ENCODE measurements at regions not wholly inside any gene's neighbourhood (a gene's known extent, or its start where the extent isn't known, plus 50 kb on each side); places are given as distances from the start of the nearest gene placed in this dataset.

- DNase-seq (ENCODE audit: low read depth in 1 of 2, low spot score in 1 of 2), result no peak
- no peak for TF ChIP-seq JUND (IDR thresholded peaks at IDR 0.05; ENCODE audit: low read depth)
- in situ Hi-C loops (cut with HindIII; ENCODE audit: low pct_unique_long_range_greater_than_20kb, low sequenced_read_pairs), result no loop called here
Measured at GRCh38 chr6:149170564-149171452, 146.7 kb upstream of the TAB2 start.

GRCh38 chr6:149173222-149173621 lies 144.3 kb upstream of the TAB2 start:
- in situ Hi-C loops (cut with HindIII; ENCODE audit: low pct_unique_long_range_greater_than_20kb, low sequenced_read_pairs), result no loop called here
- TF ChIP-seq JUND (IDR thresholded peaks at IDR 0.05; ENCODE audit: low read depth), result no peak
- DNase-seq (ENCODE audit: low read depth in 1 of 2, low spot score in 1 of 2), result no peak

GRCh38 chr6:149174962-149175361 lies 142.6 kb upstream of the TAB2 start:
- TF ChIP-seq JUND (IDR thresholded peaks at IDR 0.05; ENCODE audit: low read depth), result no peak
- no peak for DNase-seq (ENCODE audit: low read depth in 1 of 2, low spot score in 1 of 2)
- in situ Hi-C loops (cut with HindIII; ENCODE audit: low pct_unique_long_range_greater_than_20kb, low sequenced_read_pairs), result no loop called here

DNA sequence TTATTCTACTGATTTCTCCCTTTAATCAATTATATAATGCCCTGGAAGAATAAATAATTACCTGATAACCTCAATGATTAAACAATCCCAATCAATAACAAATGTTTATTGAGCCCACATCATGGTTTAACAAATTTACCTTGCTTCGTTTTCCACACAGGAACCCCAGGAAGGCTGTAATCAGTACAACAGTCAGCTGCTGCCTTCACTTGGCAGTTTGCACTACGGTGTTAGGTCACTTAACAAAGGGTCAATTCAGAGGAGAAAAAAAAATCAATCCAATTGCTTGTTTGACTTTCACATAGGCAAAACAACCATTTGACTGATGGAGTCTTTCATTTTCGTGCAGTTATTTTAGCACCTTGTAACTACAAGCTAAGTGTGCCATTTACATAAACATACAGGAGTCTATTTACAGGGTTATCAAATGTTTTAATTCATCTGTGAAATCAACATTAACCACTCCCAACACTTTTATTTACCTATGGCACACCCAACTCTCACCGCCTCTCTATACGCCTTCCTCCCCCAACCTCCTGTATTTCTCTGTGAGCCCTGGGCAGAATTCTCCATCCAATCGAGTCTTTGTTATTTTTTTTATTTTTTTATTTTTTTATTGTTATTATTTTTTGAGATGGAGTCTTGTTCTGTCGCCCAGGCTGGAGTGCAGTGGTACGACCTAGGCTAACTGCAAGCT lies 140.4 kb upstream of the TAB2 start:
- no peak for TF ChIP-seq JUND (IDR thresholded peaks at IDR 0.05; ENCODE audit: low read depth)
- in situ Hi-C loops (cut with HindIII; ENCODE audit: low pct_unique_long_range_greater_than_20kb, low sequenced_read_pairs), result no loop called here
- DNase-seq (ENCODE audit: low read depth in 1 of 2, low spot score in 1 of 2), result no peak

DNA sequence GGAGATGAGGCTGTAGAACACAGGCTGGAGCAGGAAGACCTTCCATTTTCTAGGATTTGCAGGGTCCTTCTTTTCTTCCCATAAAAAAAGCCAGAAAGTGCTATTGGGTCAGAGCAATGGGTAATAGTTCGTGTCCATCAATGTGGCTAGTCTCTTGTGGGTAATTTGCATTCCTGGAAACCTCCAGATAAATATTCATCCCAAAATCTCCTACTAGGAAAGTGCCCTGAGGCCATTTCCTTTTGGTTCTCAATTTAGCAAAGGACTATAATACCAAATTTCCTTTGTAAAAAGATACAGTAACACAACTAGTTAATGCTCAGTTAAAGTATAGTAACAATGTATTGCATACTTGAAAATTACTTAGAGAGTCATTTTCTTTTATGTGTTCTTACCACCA lies 138.1 kb upstream of the TAB2 start:
- TF ChIP-seq JUND (IDR thresholded peaks at IDR 0.05; ENCODE audit: low read depth), result no peak
- no peak for DNase-seq (ENCODE audit: low read depth in 1 of 2, low spot score in 1 of 2)
- in situ Hi-C loops (cut with HindIII; ENCODE audit: low pct_unique_long_range_greater_than_20kb, low sequenced_read_pairs), result no loop called here

DNA sequence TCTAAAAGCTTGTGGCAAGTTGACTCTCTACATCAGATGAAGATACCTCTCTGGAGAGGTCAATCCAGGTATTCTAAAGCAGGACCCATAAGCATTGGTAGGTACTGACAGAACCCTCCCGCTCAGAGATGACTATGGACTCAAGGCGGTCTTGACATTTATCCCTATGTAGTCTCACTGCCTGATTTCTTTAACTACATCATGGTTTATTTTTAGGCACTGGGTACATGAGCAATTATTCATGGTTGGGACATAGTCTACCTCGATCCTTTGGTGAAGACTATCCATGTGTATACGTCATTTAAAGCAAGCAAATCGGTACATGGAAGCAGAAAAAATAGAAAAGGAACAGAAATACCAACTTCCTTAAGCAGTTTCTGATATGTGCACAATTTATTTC lies 136.2 kb upstream of the TAB2 start:
- DNase-seq (ENCODE audit: low read depth in 1 of 2, low spot score in 1 of 2), result no peak
- in situ Hi-C loops (cut with HindIII; ENCODE audit: low pct_unique_long_range_greater_than_20kb, low sequenced_read_pairs), result no loop called here
- no peak for TF ChIP-seq JUND (IDR thresholded peaks at IDR 0.05; ENCODE audit: low read depth)

DNA sequence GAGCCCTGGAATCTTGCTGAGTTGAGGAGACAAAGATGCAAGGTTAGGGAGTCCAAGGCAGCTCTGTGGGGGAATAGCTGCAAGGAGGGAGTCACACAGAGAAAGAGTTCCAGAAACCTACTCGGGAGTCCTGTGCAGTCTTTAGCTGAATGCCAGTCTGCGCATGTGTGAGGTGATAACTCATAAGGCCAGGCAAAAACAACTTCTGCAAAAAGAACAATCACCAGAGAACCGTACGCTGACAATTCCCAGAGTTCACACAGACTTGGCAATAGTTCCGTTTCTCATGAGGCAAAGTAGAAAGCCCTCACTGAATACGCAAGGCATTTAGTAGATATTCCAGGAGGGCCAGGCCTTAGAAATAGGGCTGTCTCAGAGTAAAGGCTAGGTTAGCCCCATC lies 135.2 kb upstream of the TAB2 start:
- TF ChIP-seq JUND (IDR thresholded peaks at IDR 0.05; ENCODE audit: low read depth), result no peak
- in situ Hi-C loops (cut with HindIII; ENCODE audit: low pct_unique_long_range_greater_than_20kb, low sequenced_read_pairs), result no loop called here
- no peak for DNase-seq (ENCODE audit: low read depth in 1 of 2, low spot score in 1 of 2)

- no peak for DNase-seq (ENCODE audit: low read depth in 1 of 2, low spot score in 1 of 2)
- TF ChIP-seq JUND (IDR thresholded peaks at IDR 0.05; ENCODE audit: low read depth), result no peak
- in situ Hi-C loops (cut with HindIII; ENCODE audit: low pct_unique_long_range_greater_than_20kb, low sequenced_read_pairs), result no loop called here
Measured at GRCh38 chr6:149184523-149184922, 133.0 kb upstream of the TAB2 start.

GRCh38 chr6:149185799-149186357 lies 131.6 kb upstream of the TAB2 start:
- no peak for DNase-seq (ENCODE audit: low read depth in 1 of 2, low spot score in 1 of 2)
- TF ChIP-seq JUND (IDR thresholded peaks at IDR 0.05; ENCODE audit: low read depth), result no peak
- in situ Hi-C loops (cut with HindIII; ENCODE audit: low pct_unique_long_range_greater_than_20kb, low sequenced_read_pairs), result no loop called here

- DNase-seq (ENCODE audit: low read depth in 1 of 2, low spot score in 1 of 2), result no peak
- no peak for TF ChIP-seq JUND (IDR thresholded peaks at IDR 0.05; ENCODE audit: low read depth)
- in situ Hi-C loops (cut with HindIII; ENCODE audit: low pct_unique_long_range_greater_than_20kb, low sequenced_read_pairs), result no loop called here
Measured at GRCh38 chr6:149186873-149187272, 130.6 kb upstream of the TAB2 start.

DNA sequence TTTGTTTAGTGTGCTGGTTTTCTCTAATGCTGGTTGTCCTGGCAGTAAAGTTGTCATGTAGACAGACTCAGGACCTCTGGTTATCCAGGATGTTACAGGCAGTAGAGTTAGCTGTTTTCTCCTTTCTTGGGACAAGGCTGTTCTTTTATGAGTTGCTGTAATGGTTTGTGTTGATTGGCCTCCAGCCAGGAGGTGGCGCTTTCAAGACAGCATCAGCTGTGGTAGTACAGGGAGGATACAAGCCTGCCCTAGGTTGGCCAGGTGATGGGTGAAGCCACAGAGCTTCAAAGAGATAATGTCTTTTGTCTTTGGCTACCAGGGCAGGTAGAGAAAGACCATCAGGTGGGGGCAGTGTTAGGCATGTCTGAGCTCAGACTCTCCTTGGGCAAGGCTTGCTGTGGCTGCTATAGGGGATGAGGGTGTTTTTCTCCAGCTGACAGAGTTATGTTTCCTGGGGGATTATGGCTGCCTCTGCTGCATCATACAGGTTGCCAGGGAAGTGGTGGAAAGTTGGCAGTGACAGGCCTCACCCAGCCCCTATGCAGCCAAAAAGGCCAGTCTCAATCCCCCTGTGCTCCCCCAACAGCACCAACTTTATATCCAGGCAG lies 127.2 kb upstream of the TAB2 start:
- in situ Hi-C loops (cut with HindIII; ENCODE audit: low pct_unique_long_range_greater_than_20kb, low sequenced_read_pairs), result no loop called here
- peak in 1 of 2 experiments; percentile 41 for DNase-seq (ENCODE audit: low read depth in 1 of 2, low spot score in 1 of 2)
- TF ChIP-seq JUND (IDR thresholded peaks at IDR 0.05; ENCODE audit: low read depth), result no peak

- in situ Hi-C loops (cut with HindIII; ENCODE audit: low pct_unique_long_range_greater_than_20kb, low sequenced_read_pairs), result no loop called here
- TF ChIP-seq JUND (IDR thresholded peaks at IDR 0.05; ENCODE audit: low read depth), result no peak
Measured at GRCh38 chr6:149194820-149195558, 122.5 kb upstream of the TAB2 start.

More at GRCh38 chr6:149194820-149195558, 122.5 kb upstream of the TAB2 start:
- DNase-seq (ENCODE audit: low read depth in 1 of 2, low spot score in 1 of 2), result no peak
